Esophagus muscularis mucosa (tissue), 3 donors: ENCODE measurements at regions not wholly inside any gene's neighbourhood (a gene's known extent, or its start where the extent isn't known, plus 50 kb on each side); places are given as distances from the start of the nearest gene placed in this dataset.

Experiments
- POLR2A ChIP-seq: fragments of 450-650 bp; IDR thresholded peaks from one replicate; pipeline ENCODE4 v1.6.1; 2017; ENCODE audit warnings: antibody characterized with exemption, moderate library complexity, mild to moderate bottlenecking, low read depth
- POLR2AphosphoS5 ChIP-seq, 2 donors: sonication (generic); formaldehyde crosslinking; IDR thresholded peaks; one replicate each; pipeline ENCODE4 v1.6.1; 2017; ENCODE audit warnings: antibody characterized with exemption in 2 of 2
- TF ChIP-seq, protein P1 (sequence below), 3 experiments: fragments of 200-600 bp in 2 of 3; fragments of 450-650 bp in 1 of 3; sonication (generic) in 2 of 3; IDR thresholded peaks; one replicate each; pipeline ENCODE4 v1.5.1; 2017 to 2019; ENCODE audit warnings: antibody characterized with exemption in 3 of 3, mild to moderate bottlenecking in 2 of 3, moderate library complexity in 1 of 3

DNA sequence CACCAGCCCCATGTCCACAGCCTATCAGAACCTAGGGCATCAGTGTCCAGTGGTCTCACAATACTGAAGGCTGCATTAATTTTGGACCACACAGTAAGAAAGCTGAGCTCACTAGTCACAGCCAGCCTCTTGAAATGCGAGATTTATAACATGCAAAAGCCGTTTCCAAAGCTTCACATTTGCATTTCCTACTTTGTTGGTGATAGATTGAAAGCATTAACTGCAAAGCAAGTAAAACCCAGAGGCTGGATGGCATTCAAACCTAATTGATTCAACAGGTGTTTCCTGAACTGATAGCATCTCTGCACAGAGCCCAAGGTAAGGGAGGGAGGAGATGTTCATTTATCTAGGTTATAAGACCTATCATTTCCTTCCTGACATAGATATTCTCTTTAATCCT lies 410.1 kb downstream of the OMA1 start:
- no peak for TF ChIP-seq POLR2AphosphoS5 (IDR thresholded peaks at IDR 0.05)
- TF ChIP-seq, protein P1, sequence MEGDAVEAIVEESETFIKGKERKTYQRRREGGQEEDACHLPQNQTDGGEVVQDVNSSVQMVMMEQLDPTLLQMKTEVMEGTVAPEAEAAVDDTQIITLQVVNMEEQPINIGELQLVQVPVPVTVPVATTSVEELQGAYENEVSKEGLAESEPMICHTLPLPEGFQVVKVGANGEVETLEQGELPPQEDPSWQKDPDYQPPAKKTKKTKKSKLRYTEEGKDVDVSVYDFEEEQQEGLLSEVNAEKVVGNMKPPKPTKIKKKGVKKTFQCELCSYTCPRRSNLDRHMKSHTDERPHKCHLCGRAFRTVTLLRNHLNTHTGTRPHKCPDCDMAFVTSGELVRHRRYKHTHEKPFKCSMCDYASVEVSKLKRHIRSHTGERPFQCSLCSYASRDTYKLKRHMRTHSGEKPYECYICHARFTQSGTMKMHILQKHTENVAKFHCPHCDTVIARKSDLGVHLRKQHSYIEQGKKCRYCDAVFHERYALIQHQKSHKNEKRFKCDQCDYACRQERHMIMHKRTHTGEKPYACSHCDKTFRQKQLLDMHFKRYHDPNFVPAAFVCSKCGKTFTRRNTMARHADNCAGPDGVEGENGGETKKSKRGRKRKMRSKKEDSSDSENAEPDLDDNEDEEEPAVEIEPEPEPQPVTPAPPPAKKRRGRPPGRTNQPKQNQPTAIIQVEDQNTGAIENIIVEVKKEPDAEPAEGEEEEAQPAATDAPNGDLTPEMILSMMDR (IDR thresholded peaks at IDR 0.05) = no peak
- no peak for TF ChIP-seq POLR2A
